ENCODE measurements at regions not wholly inside any gene's neighbourhood (a gene's known extent, or its start where the extent isn't known, plus 50 kb on each side); places are given as distances from the start of the nearest gene placed in this dataset.

DNA sequence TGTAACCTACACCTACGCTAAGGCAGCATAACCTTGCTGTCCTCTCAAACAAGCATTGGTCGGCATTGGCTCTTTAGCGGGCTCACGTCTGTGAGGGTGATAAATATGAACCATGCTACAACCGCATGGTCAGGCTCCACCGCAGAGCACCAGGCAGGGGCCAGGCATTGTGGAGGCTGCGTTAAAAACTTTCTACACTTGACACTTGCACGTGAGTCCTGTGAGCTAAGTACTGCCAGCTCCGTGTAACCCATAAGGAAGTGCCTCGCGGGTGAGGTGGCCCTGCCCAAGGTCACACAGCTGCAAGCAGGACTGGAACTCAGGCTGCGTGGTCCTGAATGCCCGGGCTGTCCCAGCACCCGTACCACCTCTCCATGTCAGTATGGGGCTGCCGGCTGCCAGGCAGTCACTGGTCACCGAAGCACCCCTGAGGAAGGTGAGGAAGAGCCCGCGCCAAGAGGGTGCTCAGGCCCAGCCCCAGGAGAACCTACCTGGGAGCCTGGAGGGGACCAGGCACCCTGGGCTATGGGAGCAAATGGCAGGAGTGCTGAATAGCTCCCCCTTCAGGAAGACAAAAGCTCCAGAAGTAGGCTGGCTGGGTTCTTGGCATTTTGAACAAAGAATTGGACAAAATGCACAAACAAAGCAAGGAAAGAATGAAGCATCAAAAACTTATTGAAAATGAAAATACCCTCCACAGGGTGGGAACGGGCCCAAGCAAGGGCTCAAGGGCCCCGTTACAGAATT lies 271.1 kb upstream of the RAB6C start:
- TF ChIP-seq, protein P1, sequence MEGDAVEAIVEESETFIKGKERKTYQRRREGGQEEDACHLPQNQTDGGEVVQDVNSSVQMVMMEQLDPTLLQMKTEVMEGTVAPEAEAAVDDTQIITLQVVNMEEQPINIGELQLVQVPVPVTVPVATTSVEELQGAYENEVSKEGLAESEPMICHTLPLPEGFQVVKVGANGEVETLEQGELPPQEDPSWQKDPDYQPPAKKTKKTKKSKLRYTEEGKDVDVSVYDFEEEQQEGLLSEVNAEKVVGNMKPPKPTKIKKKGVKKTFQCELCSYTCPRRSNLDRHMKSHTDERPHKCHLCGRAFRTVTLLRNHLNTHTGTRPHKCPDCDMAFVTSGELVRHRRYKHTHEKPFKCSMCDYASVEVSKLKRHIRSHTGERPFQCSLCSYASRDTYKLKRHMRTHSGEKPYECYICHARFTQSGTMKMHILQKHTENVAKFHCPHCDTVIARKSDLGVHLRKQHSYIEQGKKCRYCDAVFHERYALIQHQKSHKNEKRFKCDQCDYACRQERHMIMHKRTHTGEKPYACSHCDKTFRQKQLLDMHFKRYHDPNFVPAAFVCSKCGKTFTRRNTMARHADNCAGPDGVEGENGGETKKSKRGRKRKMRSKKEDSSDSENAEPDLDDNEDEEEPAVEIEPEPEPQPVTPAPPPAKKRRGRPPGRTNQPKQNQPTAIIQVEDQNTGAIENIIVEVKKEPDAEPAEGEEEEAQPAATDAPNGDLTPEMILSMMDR (conservative IDR thresholded peaks at IDR 0.05), result no peak; the same call in 1 of the 2 replicates
- no peak for TF ChIP-seq EZH2 (IDR thresholded peaks at IDR 0.05; ENCODE audit: low read depth)
